ENCODE measurements at regions not wholly inside any gene's neighbourhood (a gene's known extent, or its start where the extent isn't known, plus 50 kb on each side); places are given as distances from the start of the nearest gene placed in this dataset.

GRCh38 chr3:181885868-181886630 lies 174.3 kb downstream of the SOX2 start:
- Histone ChIP-seq H3K4me1 (ENCODE audit: control insufficient read depth, extremely low read depth, insufficient read depth, low read length) (no peaks in the 10 kb centered on the region), H2AFZ (ENCODE audit: low read depth, low read length) (no peak overlapping the region), H4K20me1 (replicated peaks; ENCODE audit: control insufficient read depth, extremely low read depth, insufficient read depth, low read length) (no peaks in the 10 kb centered on the region), H3K4me2 (ENCODE audit: insufficient read depth, low read length) (no peak overlapping the region), H3K9me1 (replicated peaks; ENCODE audit: control insufficient read depth, extremely low read depth, insufficient read depth, low read length) (no peaks in the 10 kb centered on the region), H3K27me3 (ENCODE audit: control insufficient read depth in 2 of 2, insufficient read depth in 2 of 2, low read length in 2 of 2) (no peaks in the 10 kb centered on the region), H3K27ac (ENCODE audit: insufficient read depth, low read depth, low read length) (no peak overlapping the region), H3K36me3 (ENCODE audit: control insufficient read depth in 2 of 2, extremely low read depth in 1 of 2, insufficient read depth in 2 of 2, low read length in 2 of 2) (no peaks in the 10 kb centered on the region), H3K9ac (replicated peaks; ENCODE audit: extremely low read depth, insufficient read depth, low read length) (no peak overlapping the region), H3K79me2 (ENCODE audit: control insufficient read depth, insufficient read depth, low read length) (no peaks in the 10 kb centered on the region), H3K4me3 (replicated peaks in 1 of 3; ENCODE audit: insufficient read depth in 1 of 3, low read depth in 1 of 3, low read length in 3 of 3) (no peak overlapping the region), H3K9me3 (replicated peaks; ENCODE audit: control insufficient read depth, insufficient read depth, low read length) (no peaks in the 10 kb centered on the region)
- ChIA-PET POLR2A (no interaction called here), CTCF (interaction anchor here (0.6 kb wide), 1 partner anchor 55 kb away, joined by 3 read pairs; no protein-coding TSS in a partner anchor)
- no peak for DNase-seq (ENCODE audit: low read depth, low spot score)
- intact Hi-C loops (cut with micrococcal nuclease): no loop called here
- no peak for FAIRE-seq
- dilution Hi-C loops (cut with MboI; ENCODE audit: extremely low pct_ligation_motif_present, low sequenced_read_pairs): no loop called here
- TF ChIP-seq POLR2A (IDR thresholded peaks at IDR 0.05; ENCODE audit: low read depth, low read length) (no peak), EZH2 (IDR thresholded peaks at IDR 0.05; ENCODE audit: borderline replicate concordance, low read depth, low read length, severe bottlenecking) (no peak), FOS (IDR thresholded peaks at IDR 0.05; ENCODE audit: borderline replicate concordance, insufficient read depth, low read length) (no peak), POLR2AphosphoS5 (IDR thresholded peaks at IDR 0.05; ENCODE audit: insufficient read depth, low read depth, low read length) (no peak), GATA2 (IDR thresholded peaks at IDR 0.05; ENCODE audit: insufficient read depth, insufficient read length, low read depth, low read length) (no peak), MYC (IDR thresholded peaks at IDR 0.05; ENCODE audit: low read depth, low read length) (no peak), JUN (IDR thresholded peaks at IDR 0.05; ENCODE audit: borderline replicate concordance, insufficient read depth, insufficient read length, low read depth) (no peak), MAX (IDR thresholded peaks at IDR 0.05; ENCODE audit: insufficient read depth, insufficient read length) (no peak), CTCF (IDR thresholded peaks at IDR 0.05; ENCODE audit: extremely low read depth in 1 of 2, insufficient read depth in 1 of 2, low read depth in 1 of 2, low read length in 2 of 2) (no peak)
- no TSS peak for BruUV-seq (replicated peaks)
